Neural cell (in vitro differentiated cells): ENCODE measurements at regions not wholly inside any gene's neighbourhood (a gene's known extent, or its start where the extent isn't known, plus 50 kb on each side); places are given as distances from the start of the nearest gene placed in this dataset.

Experiments
- H2AFZ ChIP-seq: fragments of 200-600, 300-800 bp; sonication (generic), shearing (Covaris generic); 2 replicates; pipeline ENCODE4 v1.6.0; 2014; ENCODE audit warnings: low read depth, mild to moderate bottlenecking, antibody characterized with exemption, low read length, moderate library complexity
- H3F3A ChIP-seq: fragments of 200-600 bp; shearing (Covaris generic); 2 replicates; pipeline ENCODE4 v1.6.1; 2016; ENCODE audit warnings: mild to moderate bottlenecking, moderate library complexity, mixed read lengths, antibody characterized with exemption, low read length; ENCODE audit not compliant: insufficient read depth, poor library complexity, severe bottlenecking
- H3K27ac ChIP-seq: fragments of 200-600, 300-800 bp; sonication (generic), shearing (Covaris generic); 2 replicates; pipeline ENCODE4 v1.5.1; 2014; ENCODE audit warnings: mild to moderate bottlenecking, low read length, moderate library complexity
- H3K27me3 ChIP-seq: fragments of 300-800, 200-600 bp; sonication (generic), shearing (Covaris generic); 2 replicates; pipeline ENCODE4 v1.6.0; 2014; ENCODE audit warnings: mild to moderate bottlenecking, low read depth, low read length, moderate library complexity; ENCODE audit not compliant: insufficient read depth
- H3K36me3 ChIP-seq: fragments of 300-800, 200-600 bp; sonication (generic), shearing (Covaris generic); 2 replicates; pipeline ENCODE4 v1.5.1; 2014; ENCODE audit warnings: mild to moderate bottlenecking, antibody characterized with exemption, low read length, moderate library complexity; ENCODE audit not compliant: insufficient read depth
- H3K4me2 ChIP-seq: fragments of 300-800, 200-600 bp; sonication (generic), shearing (Covaris generic); 2 replicates; pipeline ENCODE4 v1.6.0; 2014; ENCODE audit warnings: mild to moderate bottlenecking, low read length
- H3K4me3 ChIP-seq: fragments of 300-800, 200-600 bp; sonication (generic), shearing (Covaris generic); 2 replicates; pipeline ENCODE4 v1.5.1; 2014; ENCODE audit warnings: mild to moderate bottlenecking, low read length, moderate library complexity
- H3K79me2 ChIP-seq: fragments of 200-600 bp; shearing (Covaris generic); replicated peaks from 2 replicates; pipeline ENCODE4 v1.6.0; 2014; ENCODE audit warnings: mild to moderate bottlenecking, low read length, moderate library complexity; ENCODE audit not compliant: insufficient read depth
- H3K9ac ChIP-seq: fragments of 300-800, 200-600 bp; sonication (generic), shearing (Covaris generic); 2 replicates; pipeline ENCODE4 v1.6.1; 2016; ENCODE audit warnings: mild to moderate bottlenecking, low read length, mixed read lengths
- H3K9me2 ChIP-seq: fragments of 200-600 bp; shearing (Covaris generic); 2 replicates; pipeline ENCODE4 v1.6.1; 2016; ENCODE audit warnings: mild to moderate bottlenecking, low read length, mixed read lengths; ENCODE audit not compliant: insufficient read depth
- H3K9me3 ChIP-seq: fragments of 200-600, 300-800 bp; sonication (generic), shearing (Covaris generic); 2 replicates; pipeline ENCODE4 v1.6.1; 2016; ENCODE audit warnings: mild to moderate bottlenecking, mixed run types, low read length, moderate library complexity, mixed read lengths
- H4K20me1 ChIP-seq: fragments of 200-600 bp; shearing (Covaris generic); 2 replicates; pipeline ENCODE4 v1.6.1; 2016; ENCODE audit warnings: mild to moderate bottlenecking, mixed run types; ENCODE audit not compliant: insufficient read depth
- EP300 ChIP-seq: fragments of 450-650 bp; conservative IDR thresholded peaks from 2 replicates; pipeline ENCODE4 v1.6.1; 2014; ENCODE audit warnings: antibody characterized with exemption, mild to moderate bottlenecking, moderate library complexity; ENCODE audit not compliant: poor library complexity, severe bottlenecking
- EZH2 ChIP-seq: fragments of 200-600, 300-800 bp; shearing (Covaris generic), sonication (generic); IDR thresholded peaks from 2 replicates; pipeline ENCODE4 v1.6.1; 2014; ENCODE audit warnings: antibody characterized with exemption, low read length, borderline replicate concordance, mild to moderate bottlenecking; ENCODE audit not compliant: insufficient read depth, poor library complexity, severe bottlenecking
- MXI1 ChIP-seq: fragments of 450-650 bp; conservative IDR thresholded peaks from 2 replicates; pipeline ENCODE4 v1.6.1; 2014; ENCODE audit warnings: antibody characterized with exemption, mild to moderate bottlenecking; ENCODE audit not compliant: poor library complexity, severe bottlenecking
- POLR2AphosphoS5 ChIP-seq: IDR thresholded peaks from 2 replicates; pipeline ENCODE4 v1.6.1; 2012
- RAD21 ChIP-seq: fragments of 450-650 bp; conservative IDR thresholded peaks from 2 replicates; pipeline ENCODE4 v1.6.1; 2014; ENCODE audit warnings: antibody characterized with exemption, mild to moderate bottlenecking, moderate library complexity
- SMC3 ChIP-seq: fragments of 450-650 bp; conservative IDR thresholded peaks from 2 replicates; pipeline ENCODE4 v1.6.1; 2014; ENCODE audit warnings: antibody characterized with exemption, mild to moderate bottlenecking, moderate library complexity; ENCODE audit not compliant: poor library complexity
- TAF1 ChIP-seq: IDR thresholded peaks from 2 replicates; pipeline ENCODE4 v1.6.1; 2012; ENCODE audit warnings: low read depth
- TF ChIP-seq, protein P1 (sequence below): fragments of 450-650 bp; IDR thresholded peaks from 2 replicates; pipeline ENCODE4 v1.5.1; 2014; ENCODE audit warnings: antibody characterized with exemption, mild to moderate bottlenecking, moderate library complexity; ENCODE audit not compliant: poor library complexity, severe bottlenecking
- TF ChIP-seq, protein P2 (sequence below): IDR thresholded peaks from 2 replicates; pipeline ENCODE4 v1.6.1; 2012; ENCODE audit warnings: borderline replicate concordance

DNA sequence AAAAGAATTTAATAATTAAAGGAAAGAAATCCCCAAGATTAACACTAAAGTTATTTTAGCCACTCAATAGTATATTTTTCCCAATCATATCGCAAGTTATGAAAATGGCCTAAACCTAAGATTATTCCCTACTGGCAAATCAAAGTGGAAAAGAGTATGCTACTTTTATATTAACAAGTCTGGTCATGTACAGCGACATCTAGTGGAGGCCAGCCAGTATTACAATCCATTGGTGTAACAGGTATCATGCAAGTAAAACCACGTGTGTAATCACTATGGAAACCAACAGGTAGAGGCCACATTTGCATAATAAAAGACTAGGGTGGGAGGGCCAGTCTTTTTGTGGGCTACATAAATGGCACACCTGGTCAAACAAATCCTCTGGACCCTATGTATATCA is 976.4 kb upstream of the CDH9 start:
- H3K4me2 ChIP-seq, result no peak overlapping the region
- H3K9me2 ChIP-seq, result no peaks in the 10 kb centered on the region
- H2AFZ ChIP-seq, result no peak overlapping the region
- no peak overlapping the region for H3K27ac ChIP-seq
- H3K27me3 ChIP-seq, result no peaks in the 10 kb centered on the region
- H3K4me3 ChIP-seq, result no peak overlapping the region
- no peaks in the 10 kb centered on the region for H4K20me1 ChIP-seq
- peaks cover 6% of the 10 kb centered on the region for H3K9me3 ChIP-seq
- TF ChIP-seq MXI1, result no peak
- no peak for TF ChIP-seq SMC3
- TF ChIP-seq EZH2, result no peak
- TF ChIP-seq TAF1, result no peak
- TF ChIP-seq POLR2AphosphoS5, result no peak
- TF ChIP-seq EP300, result no peak
- TF ChIP-seq RAD21, result no peak
- no peak overlapping the region for H3K9ac ChIP-seq
- no peaks in the 10 kb centered on the region for H3K36me3 ChIP-seq
- no peaks in the 10 kb centered on the region for H3K79me2 ChIP-seq
- no peaks in the 10 kb centered on the region for H3F3A ChIP-seq

GRCh38 chr5:28012538-28012937 is 974.2 kb upstream of the CDH9 start:
- H3K9ac ChIP-seq, result no peak overlapping the region
- no peak overlapping the region for H2AFZ ChIP-seq
- H4K20me1 ChIP-seq, result no peaks in the 10 kb centered on the region
- no peaks in the 10 kb centered on the region for H3K27me3 ChIP-seq
- no peak overlapping the region for H3K4me2 ChIP-seq
- no peak overlapping the region for H3K4me3 ChIP-seq
- no peaks in the 10 kb centered on the region for H3K9me2 ChIP-seq
- no peaks in the 10 kb centered on the region for H3K79me2 ChIP-seq
- no peaks in the 10 kb centered on the region for H3F3A ChIP-seq
- no peaks in the 10 kb centered on the region for H3K36me3 ChIP-seq
- H3K27ac ChIP-seq, result no peak overlapping the region
- TF ChIP-seq SMC3 (no peak), POLR2AphosphoS5 (no peak), EZH2 (no peak), RAD21 (no peak), EP300 (no peak), MXI1 (no peak), TAF1 (no peak)
- TF ChIP-seq, protein P1, sequence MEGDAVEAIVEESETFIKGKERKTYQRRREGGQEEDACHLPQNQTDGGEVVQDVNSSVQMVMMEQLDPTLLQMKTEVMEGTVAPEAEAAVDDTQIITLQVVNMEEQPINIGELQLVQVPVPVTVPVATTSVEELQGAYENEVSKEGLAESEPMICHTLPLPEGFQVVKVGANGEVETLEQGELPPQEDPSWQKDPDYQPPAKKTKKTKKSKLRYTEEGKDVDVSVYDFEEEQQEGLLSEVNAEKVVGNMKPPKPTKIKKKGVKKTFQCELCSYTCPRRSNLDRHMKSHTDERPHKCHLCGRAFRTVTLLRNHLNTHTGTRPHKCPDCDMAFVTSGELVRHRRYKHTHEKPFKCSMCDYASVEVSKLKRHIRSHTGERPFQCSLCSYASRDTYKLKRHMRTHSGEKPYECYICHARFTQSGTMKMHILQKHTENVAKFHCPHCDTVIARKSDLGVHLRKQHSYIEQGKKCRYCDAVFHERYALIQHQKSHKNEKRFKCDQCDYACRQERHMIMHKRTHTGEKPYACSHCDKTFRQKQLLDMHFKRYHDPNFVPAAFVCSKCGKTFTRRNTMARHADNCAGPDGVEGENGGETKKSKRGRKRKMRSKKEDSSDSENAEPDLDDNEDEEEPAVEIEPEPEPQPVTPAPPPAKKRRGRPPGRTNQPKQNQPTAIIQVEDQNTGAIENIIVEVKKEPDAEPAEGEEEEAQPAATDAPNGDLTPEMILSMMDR, result no peak
- TF ChIP-seq, protein P2, sequence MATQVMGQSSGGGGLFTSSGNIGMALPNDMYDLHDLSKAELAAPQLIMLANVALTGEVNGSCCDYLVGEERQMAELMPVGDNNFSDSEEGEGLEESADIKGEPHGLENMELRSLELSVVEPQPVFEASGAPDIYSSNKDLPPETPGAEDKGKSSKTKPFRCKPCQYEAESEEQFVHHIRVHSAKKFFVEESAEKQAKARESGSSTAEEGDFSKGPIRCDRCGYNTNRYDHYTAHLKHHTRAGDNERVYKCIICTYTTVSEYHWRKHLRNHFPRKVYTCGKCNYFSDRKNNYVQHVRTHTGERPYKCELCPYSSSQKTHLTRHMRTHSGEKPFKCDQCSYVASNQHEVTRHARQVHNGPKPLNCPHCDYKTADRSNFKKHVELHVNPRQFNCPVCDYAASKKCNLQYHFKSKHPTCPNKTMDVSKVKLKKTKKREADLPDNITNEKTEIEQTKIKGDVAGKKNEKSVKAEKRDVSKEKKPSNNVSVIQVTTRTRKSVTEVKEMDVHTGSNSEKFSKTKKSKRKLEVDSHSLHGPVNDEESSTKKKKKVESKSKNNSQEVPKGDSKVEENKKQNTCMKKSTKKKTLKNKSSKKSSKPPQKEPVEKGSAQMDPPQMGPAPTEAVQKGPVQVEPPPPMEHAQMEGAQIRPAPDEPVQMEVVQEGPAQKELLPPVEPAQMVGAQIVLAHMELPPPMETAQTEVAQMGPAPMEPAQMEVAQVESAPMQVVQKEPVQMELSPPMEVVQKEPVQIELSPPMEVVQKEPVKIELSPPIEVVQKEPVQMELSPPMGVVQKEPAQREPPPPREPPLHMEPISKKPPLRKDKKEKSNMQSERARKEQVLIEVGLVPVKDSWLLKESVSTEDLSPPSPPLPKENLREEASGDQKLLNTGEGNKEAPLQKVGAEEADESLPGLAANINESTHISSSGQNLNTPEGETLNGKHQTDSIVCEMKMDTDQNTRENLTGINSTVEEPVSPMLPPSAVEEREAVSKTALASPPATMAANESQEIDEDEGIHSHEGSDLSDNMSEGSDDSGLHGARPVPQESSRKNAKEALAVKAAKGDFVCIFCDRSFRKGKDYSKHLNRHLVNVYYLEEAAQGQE, result no peak
- peaks cover 6% of the 10 kb centered on the region for H3K9me3 ChIP-seq
